Spleen (tissue), 7 donors: ENCODE measurements at regions not wholly inside any gene's neighbourhood (a gene's known extent, or its start where the extent isn't known, plus 50 kb on each side); places are given as distances from the start of the nearest gene placed in this dataset.

ENCODE experiments used
- CTCF ChIP-seq, 11 experiments: fragments of 200-600 bp in 7 of 11; fragments of 450-650 bp in 4 of 11; sonication (generic) in 4 of 11; IDR thresholded peaks in 8 of 11; conservative IDR thresholded peaks in 3 of 11; 1 replicate in 7 of 11; 2 replicates in 4 of 11; pipeline versions ENCODE4 v1.4.0 to v1.8.0; 2016 to 2021; ENCODE audit warnings: antibody characterized with exemption in 11 of 11, inconsistent platforms in 4 of 11, mild to moderate bottlenecking in 1 of 11
- POLR2A ChIP-seq, 3 donors: fragments of 450-650 bp; IDR thresholded peaks; one replicate each; pipeline ENCODE4 v1.5.1; 2017; ENCODE audit warnings: antibody characterized with exemption in 3 of 3, mild to moderate bottlenecking in 1 of 3
- POLR2AphosphoS5 ChIP-seq, 3 donors: sonication (generic); formaldehyde crosslinking; IDR thresholded peaks; one replicate each; pipeline ENCODE4 v1.5.1; 2017; ENCODE audit warnings: antibody characterized with exemption in 3 of 3
- donor health status: DM: no; HTN: no; CAD: no; lungs with moderate emphysema.
- donor health status: DM: no; HTN: no; CAD: no.
- donor health status: DM: no; HTN: no; CAD: no.

DNA sequence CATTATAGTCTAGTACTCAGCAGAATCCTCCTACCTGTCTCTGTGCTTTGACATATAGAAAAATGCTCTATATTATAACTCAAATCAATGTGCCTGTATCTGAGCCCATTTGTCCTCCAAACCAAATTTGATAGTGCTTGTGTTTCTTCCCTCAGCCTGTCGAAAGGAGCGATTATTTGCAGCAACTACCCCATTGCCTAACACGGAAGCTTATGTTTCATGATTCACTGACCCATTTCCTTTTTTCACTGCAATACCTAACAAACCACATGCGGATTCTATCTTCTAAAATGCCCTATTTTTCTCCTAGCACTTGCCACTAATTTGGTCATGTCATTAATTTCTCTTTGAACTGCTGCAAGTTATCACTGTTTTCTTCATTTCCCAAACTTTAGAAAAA lies 1220.6 kb upstream of the CADM2 start:
- TF ChIP-seq CTCF (IDR thresholded peaks at IDR 0.05 in 8 of 11, conservative IDR thresholded peaks at IDR 0.05 in 3 of 11) (no peak), POLR2A (IDR thresholded peaks at IDR 0.05) (no peak), POLR2AphosphoS5 (IDR thresholded peaks at IDR 0.05) (no peak)
